ENCODE measurements at regions not wholly inside any gene's neighbourhood (a gene's known extent, or its start where the extent isn't known, plus 50 kb on each side); places are given as distances from the start of the nearest gene placed in this dataset.

- TF ChIP-seq EZH2phosphoT487 (IDR thresholded peaks at IDR 0.05; ENCODE audit: borderline replicate concordance, low read depth, low read length) = no peak
- TF ChIP-seq CTCF (conservative IDR thresholded peaks at IDR 0.05; ENCODE audit: low read length) = no peak
Measured at GRCh38 chr6:156545021-156545420, 232.2 kb upstream of the ARID1B start.

Data from OCI-LY7 (cell line).